ENCODE measurements at regions not wholly inside any gene's neighbourhood (a gene's known extent, or its start where the extent isn't known, plus 50 kb on each side); places are given as distances from the start of the nearest gene placed in this dataset.

GRCh38 chr7:13731643-13732042 lies 257.8 kb downstream of the ETV1 start:
- TF ChIP-seq POLR2A (IDR thresholded peaks at IDR 0.05; ENCODE audit: low read depth, low read length) (no peak), CTCF (IDR thresholded peaks at IDR 0.05; ENCODE audit: extremely low read depth in 1 of 2, insufficient read depth in 1 of 2, low read depth in 1 of 2, low read length in 2 of 2) (no peak), POLR2AphosphoS5 (IDR thresholded peaks at IDR 0.05; ENCODE audit: insufficient read depth, low read depth, low read length) (no peak), EZH2 (IDR thresholded peaks at IDR 0.05; ENCODE audit: borderline replicate concordance, low read depth, low read length, severe bottlenecking) (no peak), JUN (IDR thresholded peaks at IDR 0.05; ENCODE audit: borderline replicate concordance, insufficient read depth, insufficient read length, low read depth) (no peak)

Data from endothelial cell of umbilical vein (primary cell).